ENCODE measurements at regions not wholly inside any gene's neighbourhood (a gene's known extent, or its start where the extent isn't known, plus 50 kb on each side); places are given as distances from the start of the nearest gene placed in this dataset.
"Not testable (repeated sequence)": the region's sequence is repeated elsewhere in the genome, so short reads cannot be mapped to it uniquely, and the experiment has no call there.

DNA sequence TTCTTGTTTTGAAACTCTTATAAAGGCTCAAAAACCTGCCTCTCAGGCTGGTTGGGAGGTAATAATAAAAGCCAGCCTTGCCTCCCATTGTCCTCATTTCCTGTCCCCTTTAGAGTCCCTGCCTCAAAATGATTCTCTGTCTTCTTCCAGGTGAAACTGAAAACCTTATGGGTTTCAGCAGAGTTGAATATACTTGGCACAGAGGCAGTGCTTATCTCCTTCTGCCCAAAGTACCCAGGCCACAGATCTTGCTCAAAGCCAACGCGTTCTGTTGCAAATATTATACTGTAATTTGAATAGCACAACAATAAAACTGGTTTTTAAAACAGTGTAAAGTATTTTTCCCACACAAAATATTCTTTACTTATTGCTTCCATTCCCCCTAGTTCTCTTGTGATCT is 183.1 kb upstream of the GIMD1 start:
- Histone ChIP-seq H3K27me3 (ENCODE audit: control insufficient read depth, insufficient read depth, low read length) (no peaks in the 10 kb centered on the region), H3K9me3 (ENCODE audit: control insufficient read depth, insufficient read depth, low read length) (no peaks in the 10 kb centered on the region), H3K27ac (ENCODE audit: low read depth, low read length) (no peak overlapping the region), H3K36me3 (ENCODE audit: control insufficient read depth, insufficient read depth, low read length) (no peaks in the 10 kb centered on the region), H3K4me3 (ENCODE audit: low read depth, low read length) (no peak overlapping the region), H3K4me1 (ENCODE audit: control insufficient read depth, insufficient read depth, low read length) (no peaks in the 10 kb centered on the region)
- no CpG with 5 or more reads among the region's 2 CpGs for WGBS (ENCODE audit: insufficient coverage)
- no peak for DNase-seq (ENCODE audit: low read depth in 4 of 6, low spot score in 6 of 6)

DNA sequence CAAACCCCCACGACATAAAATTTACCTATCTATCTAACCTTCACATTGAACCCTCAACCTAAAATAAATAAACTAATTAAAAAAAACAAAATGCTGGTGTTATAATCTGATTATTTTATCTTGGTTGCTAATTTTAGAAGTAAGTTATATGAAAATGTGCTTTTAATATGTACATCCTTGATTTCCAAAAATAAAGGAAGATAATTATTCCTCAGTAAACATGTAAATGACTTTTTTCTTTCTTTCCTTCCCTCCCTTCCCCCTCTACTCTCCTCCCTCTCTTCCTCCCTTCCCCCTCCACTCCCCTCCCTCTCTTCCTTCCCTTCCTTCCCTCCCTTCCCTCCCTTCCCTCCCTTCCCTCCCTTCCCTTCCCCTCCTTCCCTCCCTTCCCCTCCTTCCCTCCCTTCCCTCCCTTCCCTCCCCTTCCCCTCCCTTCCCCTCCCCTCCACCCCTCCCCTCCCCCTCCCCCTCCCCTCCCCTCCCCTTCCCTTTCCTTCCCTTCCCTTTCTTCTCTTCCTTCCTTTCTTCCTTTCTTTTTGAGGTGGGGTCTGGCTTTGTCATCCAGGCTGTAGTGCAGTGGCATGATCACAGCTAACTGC is 180.0 kb upstream of the GIMD1 start:
- H3K4me3 ChIP-seq (ENCODE audit: low read depth, low read length), result no peak overlapping the region
- H3K27me3 ChIP-seq (ENCODE audit: control insufficient read depth, insufficient read depth, low read length), result no peaks in the 10 kb centered on the region
- DNase-seq (ENCODE audit: low read depth in 4 of 6, low spot score in 6 of 6), result no peak
- H3K4me1 ChIP-seq (ENCODE audit: control insufficient read depth, insufficient read depth, low read length), result no peaks in the 10 kb centered on the region
- no peaks in the 10 kb centered on the region for H3K36me3 ChIP-seq (ENCODE audit: control insufficient read depth, insufficient read depth, low read length)
- no peaks in the 10 kb centered on the region for H3K9me3 ChIP-seq (ENCODE audit: control insufficient read depth, insufficient read depth, low read length)
- no peak overlapping the region for H3K27ac ChIP-seq (ENCODE audit: low read depth, low read length)
- WGBS (ENCODE audit: insufficient coverage), result no CpG with 5 or more reads among the region's 1 CpG

DNA sequence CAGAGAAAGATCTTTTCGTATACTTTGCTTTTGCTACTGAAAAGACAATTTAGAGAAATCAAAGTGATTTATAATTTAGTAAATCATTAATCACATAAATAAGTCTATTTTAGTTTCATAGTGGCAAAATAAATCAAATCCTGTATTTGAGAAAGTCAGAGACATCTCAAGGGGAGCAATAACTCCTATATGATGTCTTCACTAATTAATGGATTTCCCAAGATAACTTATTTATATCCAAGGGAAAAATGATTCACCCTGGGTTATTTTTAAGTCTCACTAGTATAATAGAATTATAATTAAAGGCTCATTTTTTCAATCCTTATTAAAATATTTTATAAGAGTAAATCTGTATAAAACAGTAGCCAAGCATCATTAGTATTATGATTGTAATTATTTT is 177.8 kb upstream of the GIMD1 start:
- Histone ChIP-seq H3K36me3 (ENCODE audit: control insufficient read depth, insufficient read depth, low read length) (no peaks in the 10 kb centered on the region), H3K4me1 (ENCODE audit: control insufficient read depth, insufficient read depth, low read length) (no peaks in the 10 kb centered on the region), H3K4me3 (ENCODE audit: low read depth, low read length) (no peak overlapping the region), H3K27me3 (ENCODE audit: control insufficient read depth, insufficient read depth, low read length) (no peaks in the 10 kb centered on the region), H3K27ac (ENCODE audit: low read depth, low read length) (no peak overlapping the region), H3K9me3 (ENCODE audit: control insufficient read depth, insufficient read depth, low read length) (no peaks in the 10 kb centered on the region)
- DNase-seq (ENCODE audit: low read depth in 4 of 6, low spot score in 6 of 6), result no peak
- no CpG with 5 or more reads among the region's 1 CpG for WGBS (ENCODE audit: insufficient coverage)

DNA sequence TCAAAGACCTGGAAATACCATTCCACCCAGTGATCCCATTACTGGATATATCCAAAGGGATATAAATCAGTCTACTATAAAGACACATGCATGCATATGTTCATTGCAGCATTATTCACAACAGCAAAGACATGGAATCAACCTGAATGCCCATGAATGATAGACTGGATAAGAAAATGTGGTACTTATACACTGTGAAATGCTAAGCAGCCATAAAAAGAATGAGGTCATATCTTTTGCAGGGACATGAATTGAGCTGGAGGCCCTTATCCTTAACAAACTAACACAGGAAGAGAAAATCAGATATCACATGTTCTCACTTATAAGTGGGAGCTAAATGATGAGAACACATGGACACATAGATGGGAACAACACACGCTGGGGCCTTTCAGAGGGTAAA is 174.0 kb upstream of the GIMD1 start:
- H3K36me3 ChIP-seq (ENCODE audit: control insufficient read depth, insufficient read depth, low read length); H3K27me3 ChIP-seq (ENCODE audit: control insufficient read depth, insufficient read depth, low read length); DNase-seq (ENCODE audit: low read depth in 4 of 6, low spot score in 6 of 6); H3K4me1 ChIP-seq (ENCODE audit: control insufficient read depth, insufficient read depth, low read length); H3K9me3 ChIP-seq (ENCODE audit: control insufficient read depth, insufficient read depth, low read length); H3K27ac ChIP-seq (ENCODE audit: low read depth, low read length); H3K4me3 ChIP-seq (ENCODE audit: low read depth, low read length): not testable (repeated sequence)
- WGBS (ENCODE audit: insufficient coverage), result no CpG with 5 or more reads among the region's 1 CpG

DNA sequence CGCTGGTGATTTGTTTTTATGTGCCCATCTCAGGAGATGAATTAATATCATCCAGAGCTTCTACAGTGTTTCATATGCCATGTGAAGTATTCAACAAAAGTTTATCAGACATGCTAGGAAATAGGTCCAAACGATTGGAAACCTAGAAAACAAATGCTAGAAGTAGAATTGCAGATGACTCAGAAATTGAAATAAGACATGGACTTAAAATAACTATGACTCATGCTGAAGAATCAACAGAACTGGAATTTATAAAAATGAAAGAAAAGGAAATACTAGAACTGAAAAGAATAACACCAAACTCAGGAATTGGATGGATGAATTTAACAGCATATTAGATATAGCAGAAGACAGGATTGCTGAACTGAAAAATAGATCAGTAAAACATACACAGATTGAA is 172.7 kb upstream of the GIMD1 start:
- no peaks in the 10 kb centered on the region for H3K27me3 ChIP-seq (ENCODE audit: control insufficient read depth, insufficient read depth, low read length)
- H3K4me1 ChIP-seq (ENCODE audit: control insufficient read depth, insufficient read depth, low read length), result no peaks in the 10 kb centered on the region
- no peak overlapping the region for H3K4me3 ChIP-seq (ENCODE audit: low read depth, low read length)
- no peak overlapping the region for H3K27ac ChIP-seq (ENCODE audit: low read depth, low read length)
- DNase-seq (ENCODE audit: low read depth in 4 of 6, low spot score in 6 of 6), result no peak
- no peaks in the 10 kb centered on the region for H3K36me3 ChIP-seq (ENCODE audit: control insufficient read depth, insufficient read depth, low read length)
- H3K9me3 ChIP-seq (ENCODE audit: control insufficient read depth, insufficient read depth, low read length), result no peaks in the 10 kb centered on the region
- no CpG with 5 or more reads among the region's 2 CpGs for WGBS (ENCODE audit: insufficient coverage)

DNA sequence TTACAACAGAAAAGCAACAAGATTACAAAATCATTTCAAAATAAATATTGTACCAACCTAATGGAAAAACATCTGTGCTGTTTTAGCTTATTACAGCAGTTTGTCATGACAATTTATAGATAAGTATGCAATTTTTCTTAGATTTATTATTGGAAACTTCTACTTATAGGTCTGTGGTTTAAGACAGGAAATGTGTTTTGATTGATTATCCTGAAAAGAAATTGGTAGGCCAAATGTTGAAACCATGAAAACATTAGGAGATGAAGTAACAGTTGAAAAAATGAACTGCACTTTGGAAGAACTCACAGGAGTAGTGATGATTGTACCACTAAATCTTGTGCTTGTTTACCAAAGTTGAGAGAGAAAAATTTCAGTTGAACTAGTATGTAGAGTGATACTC is 162.2 kb upstream of the GIMD1 start:
- no peaks in the 10 kb centered on the region for H3K27me3 ChIP-seq (ENCODE audit: control insufficient read depth, insufficient read depth, low read length)
- H3K27ac ChIP-seq (ENCODE audit: low read depth, low read length), result no peak overlapping the region
- H3K4me1 ChIP-seq (ENCODE audit: control insufficient read depth, insufficient read depth, low read length), result no peaks in the 10 kb centered on the region
- no peaks in the 10 kb centered on the region for H3K36me3 ChIP-seq (ENCODE audit: control insufficient read depth, insufficient read depth, low read length)
- H3K9me3 ChIP-seq (ENCODE audit: control insufficient read depth, insufficient read depth, low read length), result no peaks in the 10 kb centered on the region
- H3K4me3 ChIP-seq (ENCODE audit: low read depth, low read length), result no peak overlapping the region
- no peak for DNase-seq (ENCODE audit: low read depth in 4 of 6, low spot score in 6 of 6)

DNA sequence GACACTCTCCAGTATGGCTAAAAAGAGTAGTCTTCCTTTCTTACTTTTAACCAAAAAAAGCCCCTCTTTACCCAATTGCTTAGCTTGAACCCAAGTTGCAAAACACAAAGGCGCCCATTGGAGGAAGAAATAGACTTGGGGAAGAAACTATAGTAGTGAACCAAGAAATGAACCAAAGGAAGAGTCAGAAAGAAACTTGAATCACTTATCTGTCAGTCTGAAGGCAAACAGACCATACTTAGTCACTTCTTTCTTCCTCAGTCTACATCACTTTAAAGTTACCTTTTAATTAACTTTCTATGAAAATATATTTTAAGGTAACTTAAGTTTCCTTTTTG is 161.4 kb upstream of the GIMD1 start:
- Histone ChIP-seq H3K4me1 (ENCODE audit: control insufficient read depth, insufficient read depth, low read length) (no peaks in the 10 kb centered on the region), H3K27ac (ENCODE audit: low read depth, low read length) (no peak overlapping the region)
- WGBS (ENCODE audit: insufficient coverage), result no CpG with 5 or more reads among the region's 1 CpG

DNA sequence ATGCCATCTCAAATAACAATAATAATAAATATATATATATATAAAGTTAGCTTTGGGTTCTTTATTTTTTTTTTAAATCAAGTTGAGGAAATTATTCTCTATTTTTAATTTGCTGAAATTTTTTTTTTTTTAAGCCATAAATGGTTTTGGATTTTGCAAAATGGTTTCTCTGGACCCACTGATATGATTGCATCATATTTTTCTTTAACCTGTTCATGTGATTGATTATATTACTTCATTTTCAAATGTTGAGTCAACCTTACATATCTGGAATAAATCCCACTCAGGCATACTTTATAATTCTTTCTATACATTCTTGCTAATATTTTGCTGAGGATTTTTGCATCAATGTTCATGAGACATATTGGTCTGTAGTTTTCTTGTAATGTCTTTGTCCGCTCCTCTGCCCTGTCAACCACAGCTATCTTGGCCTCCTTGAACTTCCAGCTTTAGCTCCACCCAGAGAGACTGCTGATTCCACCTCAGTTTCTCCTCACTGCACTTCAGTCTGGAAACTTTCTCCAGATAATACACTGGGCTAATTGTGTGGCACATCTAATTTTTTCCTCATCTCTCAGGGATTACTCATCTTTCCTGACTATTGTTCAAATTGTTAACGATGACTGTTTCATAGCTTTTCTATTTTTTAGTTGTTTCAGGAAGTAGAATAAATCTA is 160.9 kb upstream of the GIMD1 start:
- no peak overlapping the region for H3K4me3 ChIP-seq (ENCODE audit: low read depth, low read length)
- DNase-seq (ENCODE audit: low read depth in 4 of 6, low spot score in 6 of 6), result no peak
- H3K27me3 ChIP-seq (ENCODE audit: control insufficient read depth, insufficient read depth, low read length), result no peaks in the 10 kb centered on the region
- no CpG with 5 or more reads among the region's 2 CpGs for WGBS (ENCODE audit: insufficient coverage)
- H3K9me3 ChIP-seq (ENCODE audit: control insufficient read depth, insufficient read depth, low read length), result no peaks in the 10 kb centered on the region
- no peaks in the 10 kb centered on the region for H3K36me3 ChIP-seq (ENCODE audit: control insufficient read depth, insufficient read depth, low read length)
- H3K4me1 ChIP-seq (ENCODE audit: control insufficient read depth, insufficient read depth, low read length), result no peaks in the 10 kb centered on the region
- no peak overlapping the region for H3K27ac ChIP-seq (ENCODE audit: low read depth, low read length)

More for the DNA sequence above, 161.4 kb upstream of the GIMD1 start:
- no peaks in the 10 kb centered on the region for H3K9me3 ChIP-seq (ENCODE audit: control insufficient read depth, insufficient read depth, low read length)
- DNase-seq (ENCODE audit: low read depth in 4 of 6, low spot score in 6 of 6), result no peak
- H3K4me3 ChIP-seq (ENCODE audit: low read depth, low read length), result no peak overlapping the region
- no peaks in the 10 kb centered on the region for H3K27me3 ChIP-seq (ENCODE audit: control insufficient read depth, insufficient read depth, low read length)
- H3K36me3 ChIP-seq (ENCODE audit: control insufficient read depth, insufficient read depth, low read length), result no peaks in the 10 kb centered on the region

DNA sequence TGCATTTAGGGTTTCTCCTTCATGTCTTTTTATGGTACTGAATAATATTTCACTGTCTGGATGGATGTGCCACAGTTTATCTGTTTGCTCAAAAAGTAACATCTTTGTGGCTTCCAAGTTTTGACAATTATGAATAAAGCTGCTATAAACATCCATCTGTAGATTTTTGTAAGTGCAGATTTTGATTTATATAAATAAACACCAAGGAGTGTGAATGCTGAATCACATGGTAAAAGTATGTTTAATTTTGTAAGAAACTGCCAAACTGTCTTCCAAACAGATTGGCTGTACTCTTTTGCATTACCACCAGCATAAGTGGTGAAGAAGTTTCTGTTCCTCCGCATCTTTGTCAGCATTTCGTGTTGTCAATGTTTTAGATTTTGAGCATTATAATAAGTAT is 158.7 kb upstream of the GIMD1 start:
- no peak overlapping the region for H3K27ac ChIP-seq (ENCODE audit: low read depth, low read length)
- H3K4me3 ChIP-seq (ENCODE audit: low read depth, low read length), result no peak overlapping the region
- peak in 1 of 6 donors; percentile 56 for DNase-seq (ENCODE audit: low read depth in 4 of 6, low spot score in 6 of 6)
- no peaks in the 10 kb centered on the region for H3K9me3 ChIP-seq (ENCODE audit: control insufficient read depth, insufficient read depth, low read length)
- WGBS (ENCODE audit: insufficient coverage), result no CpG with 5 or more reads among the region's 2 CpGs
- no peaks in the 10 kb centered on the region for H3K27me3 ChIP-seq (ENCODE audit: control insufficient read depth, insufficient read depth, low read length)
- no peaks in the 10 kb centered on the region for H3K4me1 ChIP-seq (ENCODE audit: control insufficient read depth, insufficient read depth, low read length)
- H3K36me3 ChIP-seq (ENCODE audit: control insufficient read depth, insufficient read depth, low read length), result no peaks in the 10 kb centered on the region

DNA sequence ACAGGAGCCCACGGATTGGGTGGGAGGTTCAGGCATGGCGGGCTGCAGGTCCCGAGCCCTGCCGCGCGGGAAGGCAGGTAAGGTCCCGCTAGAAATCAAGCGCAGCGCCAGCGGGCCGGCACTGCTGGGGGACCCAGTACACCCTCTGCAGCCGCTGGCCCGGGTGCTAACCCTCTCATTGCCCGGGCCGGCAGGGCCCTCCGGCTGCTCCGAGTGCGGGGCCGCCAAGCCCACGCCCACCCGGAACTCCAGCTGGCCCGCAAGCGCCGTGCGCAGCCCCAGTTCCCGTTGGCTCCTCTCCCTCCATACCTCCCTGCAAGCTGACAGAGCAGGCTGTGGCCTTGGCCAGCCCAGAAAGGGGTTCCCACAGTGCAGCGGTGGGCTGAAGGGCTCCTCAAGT is 156.8 kb upstream of the GIMD1 start:
- H3K9me3 ChIP-seq (ENCODE audit: control insufficient read depth, insufficient read depth, low read length); H3K4me3 ChIP-seq (ENCODE audit: low read depth, low read length); DNase-seq (ENCODE audit: low read depth in 4 of 6, low spot score in 6 of 6); H3K4me1 ChIP-seq (ENCODE audit: control insufficient read depth, insufficient read depth, low read length); H3K27ac ChIP-seq (ENCODE audit: low read depth, low read length); H3K27me3 ChIP-seq (ENCODE audit: control insufficient read depth, insufficient read depth, low read length); H3K36me3 ChIP-seq (ENCODE audit: control insufficient read depth, insufficient read depth, low read length): not testable (repeated sequence)
- WGBS (ENCODE audit: insufficient coverage), result 92% methylated on average over 27 of the region's 27 CpGs

Measured in spinal cord (tissue), 9 donors.